CD14-positive monocyte (primary cell): ENCODE measurements at regions not wholly inside any gene's neighbourhood (a gene's known extent, or its start where the extent isn't known, plus 50 kb on each side); places are given as distances from the start of the nearest gene placed in this dataset.

ENCODE experiments used
- DNase-seq, 3 donors: peaks; one replicate each; pipeline ENCODE4 v3.0.0-alpha.2; 2011 to 2022
- H2AFZ ChIP-seq: 2 replicates; pipeline ENCODE4 v1.6.0; 2012; ENCODE audit warnings: mild to moderate bottlenecking, low read depth, low read length, inconsistent platforms; ENCODE audit not compliant: insufficient read depth, poor library complexity, severe bottlenecking
- H3K27ac ChIP-seq, 2 donors: 1 replicate in 1 of 2; 2 replicates in 1 of 2; pipeline ENCODE4 v1.5.1; 2012 to 2013; ENCODE audit warnings: low read length in 2 of 2, control low read depth in 1 of 2, inconsistent platforms in 1 of 2, low read depth in 1 of 2, mild to moderate bottlenecking in 1 of 2
- H3K27me3 ChIP-seq, 2 donors: one replicate each; pipeline versions ENCODE4 v1.6.0 to v1.6.1; 2011 to 2013; ENCODE audit warnings: low read length in 2 of 2; ENCODE audit not compliant: control insufficient read depth in 2 of 2, insufficient read depth in 2 of 2
- H3K36me3 ChIP-seq, 2 donors: replicated peaks in 1 of 2; 1 replicate in 1 of 2; 2 replicates in 1 of 2; pipeline versions ENCODE4 v1.5.1 to v1.6.1; 2012 to 2013; ENCODE audit warnings: low read length in 2 of 2, control low read depth in 1 of 2, inconsistent platforms in 1 of 2, mild to moderate bottlenecking in 1 of 2; ENCODE audit not compliant: insufficient read depth in 2 of 2, control insufficient read depth in 1 of 2
- H3K4me1 ChIP-seq, 2 donors: 1 replicate in 1 of 2; 2 replicates in 1 of 2; pipeline versions ENCODE4 v1.5.1 to v1.6.1; 2012 to 2013; ENCODE audit warnings: low read length in 2 of 2, control low read depth in 1 of 2, inconsistent platforms in 1 of 2, mild to moderate bottlenecking in 1 of 2, moderate library complexity in 1 of 2; ENCODE audit not compliant: insufficient read depth in 2 of 2, control insufficient read depth in 1 of 2
- H3K4me2 ChIP-seq: replicated peaks from 2 replicates; pipeline ENCODE3; 2012; ENCODE audit warnings: low read length, moderate library complexity, mild to moderate bottlenecking; ENCODE audit not compliant: poor library complexity, severe bottlenecking; ENCODE audit errors: extremely low read depth
- H3K4me3 ChIP-seq, 3 experiments: fragments of 200-600 bp in 1 of 3; sonication (generic) in 1 of 3; replicated peaks in 1 of 3; 1 replicate in 2 of 3; 2 replicates in 1 of 3; pipeline ENCODE4 v1.5.1; 2011 to 2013; ENCODE audit warnings: low read length in 3 of 3, mild to moderate bottlenecking in 3 of 3, control low read depth in 2 of 3, low read depth in 2 of 3, inconsistent platforms in 1 of 3, moderate library complexity in 1 of 3
- H3K79me2 ChIP-seq: 2 replicates; pipeline ENCODE4 v1.6.0; 2012; ENCODE audit warnings: mild to moderate bottlenecking, control low read depth, inconsistent platforms, low read length, moderate library complexity; ENCODE audit not compliant: insufficient read depth
- H3K9ac ChIP-seq: 2 replicates; pipeline ENCODE4 v1.6.0; 2017; ENCODE audit warnings: low read length, mild to moderate bottlenecking; ENCODE audit not compliant: insufficient read depth, poor library complexity, severe bottlenecking
- H3K9me3 ChIP-seq, 2 donors: replicated peaks in 1 of 2; 1 replicate in 1 of 2; 2 replicates in 1 of 2; pipeline versions ENCODE4 v1.5.1 to v1.6.1; 2012 to 2013; ENCODE audit warnings: low read length in 2 of 2, control low read depth in 1 of 2; ENCODE audit not compliant: control insufficient read depth in 1 of 2, insufficient read depth in 1 of 2
- H4K20me1 ChIP-seq: 2 replicates; pipeline ENCODE4 v1.6.0; 2012; ENCODE audit warnings: mild to moderate bottlenecking, low read length, control low read depth, moderate library complexity; ENCODE audit not compliant: insufficient read depth
- H3K27ac Mint-ChIP-seq, 7 donors: one replicate each; pipeline ENCODE4 v1.8.0; 2020; ENCODE audit warnings: mild to moderate bottlenecking in 7 of 7, mixed read lengths in 7 of 7, moderate library complexity in 6 of 7, inconsistent platforms in 2 of 7
- H3K27me3 Mint-ChIP-seq, 3 donors: one replicate each; pipeline ENCODE4 v1.8.0; 2021 to 2022; ENCODE audit warnings: low read depth in 3 of 3, mild to moderate bottlenecking in 3 of 3, mixed read lengths in 3 of 3, moderate library complexity in 3 of 3, inconsistent platforms in 1 of 3
- H3K36me3 Mint-ChIP-seq, 2 donors: one replicate each; pipeline ENCODE4 v1.8.0; 2020; ENCODE audit warnings: mixed read lengths in 2 of 2, inconsistent platforms in 1 of 2, mild to moderate bottlenecking in 1 of 2
- H3K4me1 Mint-ChIP-seq: one replicate; pipeline ENCODE4 v1.8.0; 2020; ENCODE audit warnings: mild to moderate bottlenecking, mixed read lengths
- H3K4me3 Mint-ChIP-seq, 2 donors: one replicate each; pipeline ENCODE4 v1.8.0; 2020; ENCODE audit warnings: mild to moderate bottlenecking in 2 of 2, mixed read lengths in 2 of 2, moderate library complexity in 1 of 2
- H3K9me3 Mint-ChIP-seq, 7 donors: one replicate each; pipeline ENCODE4 v1.8.0; 2020 to 2022; ENCODE audit warnings: mixed read lengths in 7 of 7, mild to moderate bottlenecking in 6 of 7, moderate library complexity in 6 of 7, inconsistent platforms in 2 of 7
- WGBS: methylation state at CpG from one replicate; pipeline ENCODE4 v1.1.5; 2013; ENCODE audit warnings: missing lambda C conversion rate; ENCODE audit not compliant: insufficient coverage; 5-methylcytosine and 5-hydroxymethylcytosine counted together
- intact Hi-C, 2 donors: fragments of 100-400 bp; cut with micrococcal nuclease; formaldehyde crosslinking; loops; one replicate each; pipeline versions ENCODE4 v1.15.0 to v1.15.1; 2023
- TF ChIP-seq, protein P1 (sequence below): fragments of 200-600 bp; IDR thresholded peaks from one replicate; pipeline ENCODE4 v1.8.0; 2022; ENCODE audit warnings: antibody characterized with exemption, mild to moderate bottlenecking

DNA sequence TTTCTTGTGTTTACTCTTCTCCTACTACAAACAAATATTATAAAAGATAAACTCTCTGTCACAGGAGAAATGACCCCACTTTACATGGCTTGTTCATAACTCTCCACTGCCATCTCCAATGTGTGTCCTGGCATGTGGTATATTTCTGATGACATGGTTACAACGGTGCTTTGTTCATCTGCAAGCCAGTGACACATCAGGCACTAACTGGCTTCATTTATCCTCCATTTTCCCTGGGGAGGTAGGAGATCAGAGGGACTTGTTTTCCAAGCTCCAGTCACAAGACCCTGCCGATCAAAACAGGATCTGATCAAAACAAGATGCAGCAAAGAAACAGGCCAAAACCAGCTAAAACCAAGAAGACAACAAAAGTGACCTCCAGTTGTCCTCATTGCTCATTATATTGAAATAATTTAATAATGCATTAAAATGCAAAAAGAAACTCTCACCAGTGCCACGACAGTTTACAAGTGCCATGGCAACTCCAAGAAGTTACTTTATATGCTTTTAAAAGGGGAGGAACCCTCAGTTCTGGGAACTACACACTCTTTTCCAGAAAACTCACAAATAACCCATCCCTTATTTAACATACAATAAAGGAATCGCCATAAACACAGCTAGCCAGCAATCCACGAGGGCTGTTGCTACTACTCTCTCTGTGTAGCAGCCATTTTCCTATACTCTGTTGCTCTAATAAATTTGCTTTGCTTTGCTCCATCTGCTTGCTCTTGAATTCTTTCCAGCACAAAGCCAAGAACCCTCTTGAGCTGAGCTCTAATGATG lies 224.2 kb downstream of the XPNPEP1 start:
- 75% methylated on average over 2 of the region's 5 CpGs for WGBS
- H2AFZ ChIP-seq = no peak overlapping the region
- TF ChIP-seq, protein P1, sequence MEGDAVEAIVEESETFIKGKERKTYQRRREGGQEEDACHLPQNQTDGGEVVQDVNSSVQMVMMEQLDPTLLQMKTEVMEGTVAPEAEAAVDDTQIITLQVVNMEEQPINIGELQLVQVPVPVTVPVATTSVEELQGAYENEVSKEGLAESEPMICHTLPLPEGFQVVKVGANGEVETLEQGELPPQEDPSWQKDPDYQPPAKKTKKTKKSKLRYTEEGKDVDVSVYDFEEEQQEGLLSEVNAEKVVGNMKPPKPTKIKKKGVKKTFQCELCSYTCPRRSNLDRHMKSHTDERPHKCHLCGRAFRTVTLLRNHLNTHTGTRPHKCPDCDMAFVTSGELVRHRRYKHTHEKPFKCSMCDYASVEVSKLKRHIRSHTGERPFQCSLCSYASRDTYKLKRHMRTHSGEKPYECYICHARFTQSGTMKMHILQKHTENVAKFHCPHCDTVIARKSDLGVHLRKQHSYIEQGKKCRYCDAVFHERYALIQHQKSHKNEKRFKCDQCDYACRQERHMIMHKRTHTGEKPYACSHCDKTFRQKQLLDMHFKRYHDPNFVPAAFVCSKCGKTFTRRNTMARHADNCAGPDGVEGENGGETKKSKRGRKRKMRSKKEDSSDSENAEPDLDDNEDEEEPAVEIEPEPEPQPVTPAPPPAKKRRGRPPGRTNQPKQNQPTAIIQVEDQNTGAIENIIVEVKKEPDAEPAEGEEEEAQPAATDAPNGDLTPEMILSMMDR = no peak
- no peak overlapping the region for H3K4me3 Mint-ChIP-seq
- H3K27ac Mint-ChIP-seq = no peak overlapping the region
- H3K4me3 ChIP-seq = no peak overlapping the region
- no peak for DNase-seq
- peaks cover 0 to 5% of the 10 kb centered on the region in 2 donors for H3K9me3 ChIP-seq
- no peak overlapping the region for H3K4me2 ChIP-seq
- no peaks in the 10 kb centered on the region for H3K4me1 Mint-ChIP-seq
- intact Hi-C loops = no loop called here
- H3K9ac ChIP-seq = no peak overlapping the region
- H3K36me3 ChIP-seq = no peaks in the 10 kb centered on the region
- peaks cover 0 to 7% (median 5%) of the 10 kb centered on the region in 7 donors for H3K9me3 Mint-ChIP-seq
- H3K27ac ChIP-seq = no peak overlapping the region
- no peaks in the 10 kb centered on the region for H3K36me3 Mint-ChIP-seq
- no peaks in the 10 kb centered on the region for H3K4me1 ChIP-seq
- peaks cover 0 to 2% (median 0%) of the 10 kb centered on the region in 3 donors for H3K27me3 Mint-ChIP-seq
- H3K79me2 ChIP-seq = no peaks in the 10 kb centered on the region
- H3K27me3 ChIP-seq = no peaks in the 10 kb centered on the region
- no peaks in the 10 kb centered on the region for H4K20me1 ChIP-seq

DNA sequence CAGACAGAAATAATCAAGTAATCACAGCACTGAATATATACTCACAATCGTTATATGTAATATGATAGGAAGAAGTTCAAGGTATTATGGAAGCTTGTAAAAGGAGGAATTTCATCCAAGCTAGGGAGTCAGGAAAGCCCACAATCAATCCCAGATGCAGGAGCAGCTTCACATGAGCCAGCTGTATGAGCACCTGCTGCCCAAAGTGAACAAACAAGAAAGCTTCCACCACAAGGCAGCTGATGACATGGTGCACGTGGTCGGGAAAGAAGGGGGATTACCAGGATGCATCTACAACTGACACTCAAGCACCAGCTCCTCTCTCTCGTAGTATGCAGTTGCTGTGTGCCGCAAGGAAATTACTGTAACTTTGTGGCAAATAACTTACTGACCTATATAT lies 225.2 kb downstream of the XPNPEP1 start:
- no peak overlapping the region for H3K4me3 Mint-ChIP-seq
- TF ChIP-seq, protein P1 = no peak
- no peak overlapping the region for H3K27ac Mint-ChIP-seq

More for the DNA sequence above, 225.2 kb downstream of the XPNPEP1 start:
- no peak for DNase-seq
- H3K4me2 ChIP-seq = no peak overlapping the region
- no peaks in the 10 kb centered on the region for H3K4me1 ChIP-seq
- 94% methylated on average over 2 of the region's 5 CpGs for WGBS
- no peaks in the 10 kb centered on the region for H3K27me3 ChIP-seq
- Mint-ChIP-seq H3K27me3 (peaks cover 0 to 2% (median 0%) of the 10 kb centered on the region in 3 donors), H3K9me3 (peaks cover 0 to 7% (median 5%) of the 10 kb centered on the region in 7 donors), H3K4me1 (no peaks in the 10 kb centered on the region), H3K36me3 (no peaks in the 10 kb centered on the region)
- no peaks in the 10 kb centered on the region for H4K20me1 ChIP-seq
- intact Hi-C loops = no loop called here
- no peak overlapping the region for H3K4me3 ChIP-seq
- H3K9ac ChIP-seq = no peak overlapping the region
- no peak overlapping the region for H3K27ac ChIP-seq
- H3K79me2 ChIP-seq = no peaks in the 10 kb centered on the region
- no peak overlapping the region for H2AFZ ChIP-seq
- H3K36me3 ChIP-seq = no peaks in the 10 kb centered on the region
- peaks cover 0 to 5% of the 10 kb centered on the region in 2 donors for H3K9me3 ChIP-seq
